SK-MEL-5 (cell line): ENCODE measurements at regions not wholly inside any gene's neighbourhood (a gene's known extent, or its start where the extent isn't known, plus 50 kb on each side); places are given as distances from the start of the nearest gene placed in this dataset.

ENCODE experiments used
- DNase-seq: peaks from one replicate; pipeline ENCODE4 v3.0.0-alpha.2; 2016; ENCODE audit warnings: low read depth, low spot score
- in situ Hi-C: cut with HindIII; loops from 2 replicates; pipeline ENCODE4 v1.10.0; 2016; ENCODE audit warnings: low sequenced_read_pairs, high pct_unique_total_duplicates, low pct_unique_long_range_greater_than_20kb

GRCh38 chr4:107292979-107293378, 256.9 kb upstream of the DKK2 start:
- no peak for DNase-seq

GRCh38 chr4:107283587-107284559, 247.8 kb upstream of the DKK2 start:
- in situ Hi-C loops: no loop called here
- no peak for DNase-seq

More at GRCh38 chr4:107292979-107293378, 256.9 kb upstream of the DKK2 start:
- in situ Hi-C loops: no loop called here

- in situ Hi-C loops: no loop called here
- no peak for DNase-seq
These were observed 243.6 kb upstream of the DKK2 start for GRCh38 chr4:107279733-107280132.

GRCh38 chr4:107278791-107279483, 242.8 kb upstream of the DKK2 start:
- no peak for DNase-seq

GRCh38 chr4:107276052-107276451, 239.9 kb upstream of the DKK2 start:
- in situ Hi-C loops: no loop called here
- no peak for DNase-seq

More at GRCh38 chr4:107278791-107279483, 242.8 kb upstream of the DKK2 start:
- in situ Hi-C loops: no loop called here

- no peak for DNase-seq
These were observed 239.1 kb upstream of the DKK2 start for GRCh38 chr4:107275225-107275624.

GRCh38 chr4:107270614-107271013, 234.5 kb upstream of the DKK2 start:
- in situ Hi-C loops: no loop called here
- DNase-seq: no peak

More at GRCh38 chr4:107275225-107275624, 239.1 kb upstream of the DKK2 start:
- in situ Hi-C loops: no loop called here

GRCh38 chr4:107269175-107269574, 233.1 kb upstream of the DKK2 start:
- in situ Hi-C loops: no loop called here

GRCh38 chr4:107265859-107266258, 229.7 kb upstream of the DKK2 start:
- DNase-seq: peak; percentile 2

More at GRCh38 chr4:107269175-107269574, 233.1 kb upstream of the DKK2 start:
- no peak for DNase-seq

GRCh38 chr4:107261241-107261874, 225.2 kb upstream of the DKK2 start:
- in situ Hi-C loops: no loop called here
- no peak for DNase-seq

More at GRCh38 chr4:107265859-107266258, 229.7 kb upstream of the DKK2 start:
- in situ Hi-C loops: no loop called here

- in situ Hi-C loops: no loop called here
- no peak for DNase-seq
These were observed 222.2 kb upstream of the DKK2 start for GRCh38 chr4:107258359-107258758.

- DNase-seq: no peak
These were observed 219.5 kb upstream of the DKK2 start for GRCh38 chr4:107255596-107255995.

GRCh38 chr4:107255114-107255513, 219.0 kb upstream of the DKK2 start:
- no peak for DNase-seq
- in situ Hi-C loops: no loop called here

More at GRCh38 chr4:107255596-107255995, 219.5 kb upstream of the DKK2 start:
- in situ Hi-C loops: no loop called here

GRCh38 chr4:107253579-107254068, 217.5 kb upstream of the DKK2 start:
- in situ Hi-C loops: no loop called here
- no peak for DNase-seq

- no peak for DNase-seq
- in situ Hi-C loops: no loop called here
These were observed 217.0 kb upstream of the DKK2 start for GRCh38 chr4:107253090-107253489.

- in situ Hi-C loops: no loop called here
- no peak for DNase-seq
These were observed 216.5 kb upstream of the DKK2 start for GRCh38 chr4:107252571-107252970.

GRCh38 chr4:107248571-107248970, 212.5 kb upstream of the DKK2 start:
- DNase-seq: no peak
- in situ Hi-C loops: no loop called here

GRCh38 chr4:107247738-107248137, 211.6 kb upstream of the DKK2 start:
- in situ Hi-C loops: no loop called here
- no peak for DNase-seq
